HEK293T (cell line): ENCODE measurements at regions not wholly inside any gene's neighbourhood (a gene's known extent, or its start where the extent isn't known, plus 50 kb on each side); places are given as distances from the start of the nearest gene placed in this dataset.

ENCODE experiments used
- BHLHE40 ChIP-seq: fragments of 450-650 bp; IDR thresholded peaks from 2 replicates; pipeline ENCODE4 v1.6.1; 2016; ENCODE audit warnings: mild to moderate bottlenecking, moderate library complexity, borderline replicate concordance
- ELF4 ChIP-seq: fragments of 450-650 bp; IDR thresholded peaks from 2 replicates; pipeline ENCODE4 v1.6.1; 2017; ENCODE audit warnings: antibody characterized with exemption
- FOXA1 ChIP-seq: fragments of 450-650 bp; IDR thresholded peaks from 2 replicates; pipeline ENCODE4 v1.6.1; 2016; ENCODE audit warnings: mild to moderate bottlenecking
- FOXK2 ChIP-seq: fragments of 450-650 bp; IDR thresholded peaks from 2 replicates; pipeline ENCODE4 v1.6.1; 2016; ENCODE audit warnings: mild to moderate bottlenecking
- HDGF ChIP-seq: fragments of 450-650 bp; IDR thresholded peaks from 2 replicates; pipeline ENCODE4 v1.6.1; 2017; ENCODE audit warnings: antibody characterized with exemption, borderline replicate concordance
- NFRKB ChIP-seq: fragments of 450-650 bp; IDR thresholded peaks from 2 replicates; pipeline ENCODE4 v1.6.1; 2016; ENCODE audit warnings: mild to moderate bottlenecking, moderate library complexity
- SP1 ChIP-seq: fragments of 450-650 bp; IDR thresholded peaks from 2 replicates; pipeline ENCODE4 v1.6.1; 2017
- ZNF384 ChIP-seq: fragments of 450-650 bp; IDR thresholded peaks from 2 replicates; pipeline ENCODE4 v1.6.1; 2016

- TF ChIP-seq ZNF384, result no peak
- no peak for TF ChIP-seq FOXA1
- no peak for TF ChIP-seq FOXK2
- TF ChIP-seq SP1, result no peak
- TF ChIP-seq ELF4, result no peak
- TF ChIP-seq NFRKB, result no peak
- TF ChIP-seq BHLHE40, result no peak
- no peak for TF ChIP-seq HDGF
These were observed 1369.8 kb upstream of the LRRTM3 start for GRCh38 chr10:65556006-65556405.
